Skeletal muscle satellite cell (primary cell): ENCODE measurements at regions not wholly inside any gene's neighbourhood (a gene's known extent, or its start where the extent isn't known, plus 50 kb on each side); places are given as distances from the start of the nearest gene placed in this dataset.
"Not testable (repeated sequence)": the region's sequence is repeated elsewhere in the genome, so short reads cannot be mapped to it uniquely, and the experiment has no call there.

Source experiments
- H3K27me3 ChIP-seq: 2 replicates; pipeline ENCODE4 v1.7.0; 2013; ENCODE audit warnings: low read length; ENCODE audit not compliant: control insufficient read depth, insufficient read depth
- H3K36me3 ChIP-seq: 2 replicates; pipeline ENCODE4 v1.7.0; 2013; ENCODE audit warnings: mild to moderate bottlenecking, control low read depth, low read length; ENCODE audit not compliant: insufficient read depth
- H3K4me1 ChIP-seq: 2 replicates; pipeline ENCODE4 v1.7.0; 2013; ENCODE audit warnings: low read length; ENCODE audit not compliant: control insufficient read depth, insufficient read depth
- H3K4me2 ChIP-seq: 2 replicates; pipeline ENCODE4 v1.7.0; 2013; ENCODE audit warnings: mild to moderate bottlenecking, low read length
- H3K4me3 ChIP-seq: 2 replicates; pipeline ENCODE4 v1.7.0; 2013; ENCODE audit warnings: low read length
- H3K9ac ChIP-seq: 2 replicates; pipeline ENCODE4 v1.7.0; 2013; ENCODE audit warnings: mild to moderate bottlenecking, low read depth, low read length, moderate library complexity
- H3K9me3 ChIP-seq: replicated peaks from 2 replicates; pipeline ENCODE4 v1.7.0; 2013; ENCODE audit warnings: mild to moderate bottlenecking, control low read depth, low read length

DNA sequence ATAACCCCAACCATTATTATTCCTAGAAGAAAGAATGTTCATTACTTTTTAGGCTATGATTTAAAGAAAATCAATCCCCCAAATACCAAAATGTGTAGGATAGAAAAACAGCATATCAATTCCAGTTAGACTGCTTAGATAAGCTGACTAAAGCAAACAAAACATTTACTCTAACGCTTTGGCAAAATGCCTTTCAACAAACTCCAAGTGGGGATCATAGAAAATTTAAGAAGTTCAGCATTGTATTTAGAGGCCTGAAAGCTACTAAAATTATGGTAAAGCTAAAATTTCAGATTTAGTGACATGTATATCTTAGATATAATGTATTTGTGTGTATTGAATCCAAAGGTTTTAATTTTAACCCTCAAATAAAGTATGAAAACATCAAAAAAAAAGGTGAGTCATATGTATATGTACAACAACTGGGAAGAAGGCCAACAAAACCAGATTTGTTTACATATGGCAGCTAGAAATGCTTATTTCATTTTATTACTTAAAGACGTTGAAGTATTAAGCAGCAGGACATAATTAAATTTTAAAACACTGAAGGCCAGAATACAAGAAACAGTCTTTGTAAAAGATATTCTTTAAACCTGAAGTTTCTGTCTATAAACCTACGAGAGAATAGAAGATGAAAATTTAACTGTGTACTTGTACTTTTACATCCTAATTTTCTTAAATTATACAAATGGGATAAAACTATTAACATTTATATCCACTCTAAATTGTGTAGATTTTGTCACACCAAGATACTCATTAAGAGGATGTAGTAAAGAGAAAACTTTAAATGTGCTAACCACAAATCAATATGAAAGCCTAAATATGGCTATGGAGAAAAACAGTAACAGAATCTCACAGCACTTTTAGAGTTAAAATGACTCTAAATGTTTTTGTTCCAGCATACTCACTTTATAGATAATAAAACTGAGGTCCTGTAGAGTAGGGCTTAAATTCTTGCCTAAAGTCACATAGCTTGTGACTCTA lies 71.4 kb downstream of the SLC41A2 start:
- peaks cover 16% of the 10 kb centered on the region for H3K4me1 ChIP-seq
- no peaks in the 10 kb centered on the region for H3K9me3 ChIP-seq
- H3K4me2 ChIP-seq, result peak overlapping the region; percentile 41
- no peak overlapping the region for H3K9ac ChIP-seq
- no peaks in the 10 kb centered on the region for H3K36me3 ChIP-seq
- no peaks in the 10 kb centered on the region for H3K27me3 ChIP-seq
- H3K4me3 ChIP-seq, result no peak overlapping the region

DNA sequence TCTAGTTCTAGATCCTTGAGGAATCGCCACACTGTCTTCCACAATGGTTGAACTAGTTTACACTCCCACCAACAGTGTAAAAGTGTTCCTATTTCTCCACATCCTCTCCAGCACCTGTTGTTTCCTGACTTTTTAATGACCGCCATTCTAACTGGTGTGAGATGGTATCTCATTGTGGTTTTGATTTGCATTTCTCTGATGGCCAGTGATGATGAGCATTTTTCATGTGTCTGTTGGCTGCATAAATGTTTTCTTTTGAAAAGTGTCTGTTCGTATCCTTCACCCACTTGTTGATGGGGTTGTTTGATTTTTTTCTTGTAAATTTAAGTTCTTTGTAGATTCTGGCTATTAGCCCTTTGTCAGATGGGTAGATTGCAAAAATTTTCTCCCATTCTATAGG lies 79.2 kb downstream of the SLC41A2 start:
- not testable (repeated sequence) for H3K4me1 ChIP-seq, H3K27me3 ChIP-seq, H3K36me3 ChIP-seq, H3K4me3 ChIP-seq, H3K9me3 ChIP-seq, H3K9ac ChIP-seq, H3K4me2 ChIP-seq

GRCh38 chr12:104877103-104877705 lies 80.9 kb downstream of the SLC41A2 start:
- Histone ChIP-seq H3K9me3 (no peaks in the 10 kb centered on the region), H3K9ac (no peak overlapping the region)

GRCh38 chr12:104873374-104873773 lies 84.7 kb downstream of the SLC41A2 start:
- peaks cover 6% of the 10 kb centered on the region for H3K4me1 ChIP-seq
- no peaks in the 10 kb centered on the region for H3K36me3 ChIP-seq
- H3K4me2 ChIP-seq, result no peak overlapping the region
- H3K27me3 ChIP-seq, result no peaks in the 10 kb centered on the region
- H3K9ac ChIP-seq, result no peak overlapping the region
- H3K9me3 ChIP-seq, result no peaks in the 10 kb centered on the region
- no peak overlapping the region for H3K4me3 ChIP-seq

More at GRCh38 chr12:104877103-104877705, 80.9 kb downstream of the SLC41A2 start:
- no peaks in the 10 kb centered on the region for H3K36me3 ChIP-seq
- no peak overlapping the region for H3K4me3 ChIP-seq
- peaks cover 6% of the 10 kb centered on the region for H3K4me1 ChIP-seq
- H3K4me2 ChIP-seq, result no peak overlapping the region
- no peaks in the 10 kb centered on the region for H3K27me3 ChIP-seq

GRCh38 chr12:104870797-104871196 lies 87.3 kb downstream of the SLC41A2 start:
- Histone ChIP-seq H3K27me3 (no peaks in the 10 kb centered on the region), H3K4me3 (no peak overlapping the region), H3K9me3 (no peaks in the 10 kb centered on the region), H3K4me1 (peaks cover 17% of the 10 kb centered on the region), H3K36me3 (no peaks in the 10 kb centered on the region), H3K4me2 (no peak overlapping the region), H3K9ac (no peak overlapping the region)

DNA sequence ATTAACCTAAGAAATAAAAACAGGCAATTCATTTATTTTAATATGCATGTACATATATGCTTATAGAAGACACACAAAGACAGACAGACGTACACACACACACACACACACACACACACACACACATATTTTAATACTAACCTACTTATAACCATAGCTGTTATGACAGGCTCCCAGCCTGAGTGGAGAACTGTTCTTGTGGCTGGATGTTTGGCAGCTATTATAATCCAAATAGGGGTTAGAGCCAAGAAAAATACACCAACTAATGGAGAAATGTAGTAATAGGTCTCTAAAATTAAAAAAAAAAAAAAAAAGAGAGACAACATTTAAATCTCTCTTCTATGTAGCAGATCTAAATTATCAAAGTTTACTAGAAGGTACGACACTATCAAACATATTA lies 91.8 kb downstream of the SLC41A2 start:
- Histone ChIP-seq H3K4me1 (peaks cover 35% of the 10 kb centered on the region), H3K9me3 (no peaks in the 10 kb centered on the region), H3K9ac (no peak overlapping the region), H3K4me2 (no peak overlapping the region), H3K27me3 (no peaks in the 10 kb centered on the region), H3K36me3 (no peaks in the 10 kb centered on the region), H3K4me3 (no peak overlapping the region)

- H3K4me3 ChIP-seq, result no peak overlapping the region
Observed at GRCh38 chr12:104865080-104865479, 93.0 kb downstream of the SLC41A2 start.

GRCh38 chr12:104864668-104865067 lies 93.4 kb downstream of the SLC41A2 start:
- no peaks in the 10 kb centered on the region for H3K27me3 ChIP-seq
- H3K4me2 ChIP-seq, result no peak overlapping the region
- no peaks in the 10 kb centered on the region for H3K9me3 ChIP-seq
- peaks cover 35% of the 10 kb centered on the region for H3K4me1 ChIP-seq
- H3K9ac ChIP-seq, result no peak overlapping the region
- no peak overlapping the region for H3K4me3 ChIP-seq
- no peaks in the 10 kb centered on the region for H3K36me3 ChIP-seq

More at GRCh38 chr12:104865080-104865479, 93.0 kb downstream of the SLC41A2 start:
- peaks cover 35% of the 10 kb centered on the region for H3K4me1 ChIP-seq
- H3K9me3 ChIP-seq, result no peaks in the 10 kb centered on the region
- no peak overlapping the region for H3K4me2 ChIP-seq
- H3K27me3 ChIP-seq, result no peaks in the 10 kb centered on the region
- no peaks in the 10 kb centered on the region for H3K36me3 ChIP-seq
- no peak overlapping the region for H3K9ac ChIP-seq

DNA sequence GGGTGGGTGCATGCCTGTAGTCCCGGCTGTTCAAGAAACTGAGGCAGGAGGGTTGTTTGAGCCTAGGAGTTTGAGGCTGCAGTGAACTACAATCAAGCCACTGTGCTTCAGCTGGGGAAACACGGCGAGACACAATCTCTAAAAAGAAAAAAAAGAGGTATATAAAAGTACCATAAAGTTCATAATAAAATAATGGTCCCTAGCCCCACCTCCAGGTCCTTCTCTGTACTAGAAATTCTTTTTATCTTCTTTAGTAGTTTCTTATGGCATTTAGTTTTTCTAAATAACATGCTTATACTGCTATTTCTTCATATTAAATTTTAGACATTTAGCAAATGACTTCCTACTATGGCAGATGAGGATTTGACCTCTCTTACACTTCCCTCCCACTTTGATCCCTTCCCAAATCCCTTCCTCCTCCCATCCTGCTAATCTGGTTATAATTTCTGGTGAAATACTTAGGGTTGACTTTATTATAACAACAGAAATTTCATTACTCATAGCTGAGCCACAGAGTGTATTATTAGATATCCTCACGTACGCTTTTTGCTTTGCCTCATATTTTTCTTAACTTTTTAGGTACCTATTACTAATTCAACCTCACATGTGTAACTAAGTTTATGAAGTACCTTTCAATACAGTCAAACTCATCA lies 94.7 kb downstream of the SLC41A2 start:
- no peak overlapping the region for H3K9ac ChIP-seq
- no peaks in the 10 kb centered on the region for H3K9me3 ChIP-seq
- peaks cover 45% of the 10 kb centered on the region for H3K4me1 ChIP-seq
- H3K36me3 ChIP-seq, result no peaks in the 10 kb centered on the region
- H3K4me3 ChIP-seq, result no peak overlapping the region
- no peaks in the 10 kb centered on the region for H3K27me3 ChIP-seq
- no peak overlapping the region for H3K4me2 ChIP-seq

DNA sequence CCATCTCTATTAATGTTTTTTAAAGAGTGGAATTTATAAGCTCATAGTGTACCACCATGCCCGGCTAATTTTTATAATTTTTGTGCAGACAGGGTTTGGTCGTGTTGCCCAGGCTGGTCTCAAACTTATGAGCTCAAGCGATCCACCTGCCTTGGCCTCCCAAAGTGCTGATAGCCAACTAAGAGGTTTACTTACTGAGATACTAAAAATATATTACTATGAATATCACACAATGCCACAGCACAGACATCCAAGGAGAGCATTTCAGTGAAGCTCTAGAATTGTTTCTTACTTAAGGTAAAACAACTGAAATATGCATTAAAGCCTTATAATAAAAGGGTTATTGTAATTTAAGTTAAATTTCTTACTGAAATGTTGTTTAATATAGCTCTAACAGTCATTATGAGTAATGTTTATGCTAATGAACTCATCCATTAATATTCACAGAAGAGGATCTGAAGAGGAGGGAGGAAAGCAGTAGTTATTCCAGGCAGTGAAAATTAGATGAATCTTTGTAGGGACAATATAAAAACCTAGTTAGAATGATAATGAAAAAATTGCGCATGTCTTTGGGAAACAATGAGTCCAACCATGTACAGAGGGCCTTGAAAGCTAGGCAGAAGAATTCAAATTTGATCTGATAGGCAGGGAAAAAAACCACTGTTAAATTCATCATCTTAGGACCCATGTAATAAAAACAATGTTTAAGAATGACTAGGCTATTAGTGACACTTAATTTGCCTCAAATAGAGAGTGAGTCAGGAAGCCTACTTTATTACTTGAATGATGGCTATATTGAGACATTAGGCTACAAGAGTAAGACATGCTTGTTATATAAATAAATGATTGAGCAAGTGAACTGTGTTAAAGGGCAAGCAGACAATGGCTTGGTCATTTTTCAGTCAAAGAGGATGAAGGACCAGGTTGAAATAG lies 99.2 kb downstream of the SLC41A2 start:
- no peaks in the 10 kb centered on the region for H3K27me3 ChIP-seq
- no peaks in the 10 kb centered on the region for H3K36me3 ChIP-seq
- no peaks in the 10 kb centered on the region for H3K9me3 ChIP-seq
- H3K4me2 ChIP-seq, result no peak overlapping the region
- no peak overlapping the region for H3K9ac ChIP-seq
- no peak overlapping the region for H3K4me3 ChIP-seq
- H3K4me1 ChIP-seq, result peaks cover 21% of the 10 kb centered on the region

DNA sequence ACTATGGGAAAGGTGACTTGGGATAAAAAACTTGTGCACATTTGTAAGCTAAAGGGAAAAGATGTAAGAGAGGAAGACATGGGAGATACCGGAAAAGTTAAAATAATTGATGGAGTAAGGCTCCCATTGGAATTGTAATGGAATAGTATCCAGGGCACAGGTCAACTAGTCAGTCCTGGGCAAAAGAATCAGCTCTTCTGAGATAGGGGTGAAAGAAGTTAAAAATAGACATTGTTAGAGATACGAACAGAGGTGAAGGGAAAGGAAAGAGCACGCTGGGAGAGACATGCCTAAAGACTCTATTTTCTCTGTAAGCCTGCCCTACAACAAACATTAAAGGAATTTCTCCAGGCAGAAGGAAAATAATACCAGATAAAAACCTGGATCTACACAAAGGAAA lies 101.6 kb downstream of the SLC41A2 start:
- H3K36me3 ChIP-seq, result no peaks in the 10 kb centered on the region
- no peaks in the 10 kb centered on the region for H3K27me3 ChIP-seq
- no peak overlapping the region for H3K4me3 ChIP-seq
- H3K4me1 ChIP-seq, result peaks cover 15% of the 10 kb centered on the region
- H3K9ac ChIP-seq, result no peak overlapping the region
- no peaks in the 10 kb centered on the region for H3K9me3 ChIP-seq
- H3K4me2 ChIP-seq, result no peak overlapping the region
